G401.6 (cell line): ENCODE measurements at regions not wholly inside any gene's neighbourhood (a gene's known extent, or its start where the extent isn't known, plus 50 kb on each side); places are given as distances from the start of the nearest gene placed in this dataset.
A peak's percentile ranks its signal among the peaks of the same experiment; 100 is the strongest.
"Not testable (repeated sequence)": the region's sequence is repeated elsewhere in the genome, so short reads cannot be mapped to it uniquely, and the experiment has no call there.

Experiments
- FAIRE-seq: peaks from 2 replicates; lab custom pipeline; 2012; peaks lifted over from hg19 to GRCh38; lab: Jason Lieb, UNC

- FAIRE-seq: peak; percentile 8
Observed at GRCh38 chr13:62721893-62722292, 1306.2 kb upstream of the PCDH20 start.

- FAIRE-seq: not testable (repeated sequence)
Observed at GRCh38 chr13:62711948-62712347, 1296.3 kb upstream of the PCDH20 start.

DNA sequence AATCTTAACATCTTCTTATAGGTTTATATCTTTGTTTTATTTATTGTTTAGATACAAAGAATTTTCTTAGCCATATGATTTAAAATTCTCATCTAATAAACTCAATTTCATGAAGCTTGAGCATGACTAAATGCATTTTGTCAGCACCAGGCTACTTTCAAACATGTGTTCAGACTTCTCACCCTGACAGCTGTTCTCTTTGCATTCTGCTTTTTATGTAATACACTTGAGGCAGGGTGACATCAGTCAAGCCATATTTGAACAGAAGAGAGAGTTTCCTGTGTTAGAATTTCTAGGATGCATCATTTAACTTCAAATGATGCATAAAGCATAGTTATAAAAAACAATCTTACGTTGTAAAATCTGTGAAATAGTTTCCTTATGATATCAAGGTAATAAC, 1295.1 kb upstream of the PCDH20 start:
- no peak for FAIRE-seq

DNA sequence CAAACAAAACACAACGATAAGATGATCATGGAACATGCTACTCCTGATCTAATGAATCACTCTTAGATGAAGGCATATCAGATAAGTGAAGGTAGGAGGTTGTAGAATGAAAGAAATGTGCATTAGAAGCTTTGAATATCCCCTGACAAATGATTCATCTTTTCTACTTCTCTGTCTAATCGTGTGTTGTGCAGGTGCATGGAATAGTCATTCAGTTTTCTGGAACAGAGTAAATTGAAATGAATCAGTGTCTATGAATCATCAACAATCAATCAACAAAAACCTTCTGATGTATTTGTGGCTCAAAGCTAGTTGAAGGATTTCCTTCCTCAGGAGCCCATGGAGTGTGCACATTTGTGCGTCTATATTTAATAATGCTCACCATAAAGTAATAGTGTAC, 1290.4 kb upstream of the PCDH20 start:
- no peak for FAIRE-seq

DNA sequence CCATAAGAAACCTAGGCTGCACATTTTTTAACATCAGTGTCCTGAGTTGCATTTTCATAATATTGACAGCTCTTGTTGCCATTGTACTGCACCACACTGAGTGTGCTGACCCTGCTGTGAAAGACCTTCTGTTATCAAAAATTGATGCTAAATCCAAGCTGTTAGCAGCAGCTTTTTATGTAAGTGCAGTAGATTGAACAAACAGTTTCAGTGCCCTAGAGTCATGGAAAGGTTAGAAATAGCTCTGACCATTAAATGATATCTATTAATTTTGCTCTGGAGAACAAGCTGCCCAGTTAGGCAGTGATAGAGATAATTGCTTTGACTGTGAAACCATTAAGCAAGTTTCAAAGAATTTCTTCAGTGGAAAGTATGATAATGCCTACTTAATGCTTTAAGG, 1289.2 kb upstream of the PCDH20 start:
- no peak for FAIRE-seq

- FAIRE-seq: no peak
Observed at GRCh38 chr13:62702502-62702901, 1286.9 kb upstream of the PCDH20 start.

- no peak for FAIRE-seq
Observed at GRCh38 chr13:62697701-62698100, 1282.1 kb upstream of the PCDH20 start.

DNA sequence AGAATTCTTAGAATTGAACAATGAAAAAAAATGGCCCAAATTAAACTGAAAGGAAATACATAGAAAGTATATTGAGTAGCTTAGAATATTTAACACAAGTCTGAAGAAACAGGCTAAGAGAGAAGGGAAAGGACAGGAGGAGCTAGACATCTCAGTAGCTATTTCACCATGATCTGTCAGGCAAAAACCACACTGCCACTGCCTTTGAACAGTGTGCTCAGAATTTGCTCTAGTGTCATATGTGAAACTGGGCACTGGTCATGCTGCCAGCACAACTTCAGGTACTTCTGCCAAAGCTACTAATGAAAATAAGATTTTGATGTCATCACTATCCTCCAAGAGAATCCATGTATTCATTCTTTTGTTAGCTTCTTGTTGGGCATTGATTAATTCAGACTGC, 1280.8 kb upstream of the PCDH20 start:
- FAIRE-seq: no peak

DNA sequence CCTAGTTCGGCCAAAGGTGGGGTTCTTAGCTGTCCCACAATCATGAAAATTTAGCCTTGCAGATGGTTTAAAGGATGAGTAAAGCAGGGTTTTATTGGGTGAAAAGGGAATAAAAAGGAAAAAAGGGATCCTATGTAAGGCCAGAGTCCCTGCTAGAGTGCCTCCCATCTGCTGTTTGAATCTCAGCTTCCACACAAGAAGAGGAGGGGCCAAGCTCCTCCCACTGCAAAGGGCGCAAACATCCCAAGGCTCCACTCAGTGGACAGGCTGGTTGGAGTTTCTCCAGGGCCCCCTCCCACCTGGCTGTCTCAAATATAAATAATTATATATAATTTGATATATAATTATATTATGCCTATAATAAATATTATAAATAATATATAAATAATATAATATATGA, 1272.1 kb upstream of the PCDH20 start:
- no peak for FAIRE-seq

DNA sequence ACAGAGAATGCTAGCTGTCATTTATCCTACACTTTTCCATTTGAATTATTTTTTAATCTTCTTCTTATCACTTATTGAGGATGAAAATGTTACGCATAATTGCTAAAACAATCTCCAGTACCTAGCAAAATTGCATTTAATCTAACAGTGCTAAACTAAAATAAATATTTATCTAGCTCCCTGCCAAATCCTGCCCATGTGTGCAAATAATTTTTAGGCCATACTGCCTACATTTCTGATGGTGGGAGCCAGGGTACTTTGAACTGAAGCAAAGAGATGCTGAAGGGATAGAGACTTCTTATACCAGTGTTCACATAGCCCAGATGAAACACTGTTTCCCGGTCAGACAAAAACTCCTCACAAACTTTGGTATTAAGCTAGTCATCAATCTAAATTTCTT, 1268.7 kb upstream of the PCDH20 start:
- no peak for FAIRE-seq

GRCh38 chr13:62682788-62683187, 1267.1 kb upstream of the PCDH20 start:
- no peak for FAIRE-seq

DNA sequence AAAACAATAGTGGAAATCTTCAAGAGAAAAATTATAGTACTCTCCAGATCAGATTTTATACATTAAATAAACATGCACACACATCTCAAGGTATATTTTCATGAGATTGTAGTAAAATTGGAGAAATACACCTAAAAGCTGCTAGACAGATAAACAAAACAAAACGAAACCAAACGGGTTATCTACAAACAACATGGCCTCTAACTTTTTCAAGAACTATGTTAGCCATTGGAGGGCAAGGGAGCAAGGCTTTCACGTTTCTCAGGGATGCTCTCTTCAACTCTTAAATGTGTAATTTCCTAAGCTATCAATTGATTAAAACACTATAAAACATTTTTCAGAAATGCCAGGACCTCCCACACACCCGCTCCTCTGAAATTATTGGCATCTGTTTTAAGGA, 1262.4 kb upstream of the PCDH20 start:
- FAIRE-seq: no peak

DNA sequence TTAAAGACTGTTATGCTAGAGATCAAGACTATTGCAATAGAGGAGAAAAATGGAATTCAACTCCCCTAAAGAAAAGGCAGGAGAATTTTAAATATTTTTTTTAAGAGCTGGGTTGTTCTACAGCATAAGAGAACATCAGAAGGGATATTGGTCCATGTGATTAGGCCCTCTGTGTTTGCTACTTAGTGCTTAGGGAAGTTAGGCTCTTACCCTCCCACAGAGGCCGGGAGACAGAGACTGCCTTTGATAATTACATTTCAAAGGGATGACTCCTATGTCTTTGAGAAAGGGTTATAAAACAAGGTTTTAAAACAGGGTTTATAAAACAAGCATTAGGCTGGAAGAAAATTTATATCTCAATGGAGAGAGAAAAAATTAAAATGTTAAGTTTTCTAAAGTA, 1248.1 kb upstream of the PCDH20 start:
- FAIRE-seq: no peak

- FAIRE-seq: no peak
Observed at GRCh38 chr13:62659365-62659764, 1243.7 kb upstream of the PCDH20 start.

DNA sequence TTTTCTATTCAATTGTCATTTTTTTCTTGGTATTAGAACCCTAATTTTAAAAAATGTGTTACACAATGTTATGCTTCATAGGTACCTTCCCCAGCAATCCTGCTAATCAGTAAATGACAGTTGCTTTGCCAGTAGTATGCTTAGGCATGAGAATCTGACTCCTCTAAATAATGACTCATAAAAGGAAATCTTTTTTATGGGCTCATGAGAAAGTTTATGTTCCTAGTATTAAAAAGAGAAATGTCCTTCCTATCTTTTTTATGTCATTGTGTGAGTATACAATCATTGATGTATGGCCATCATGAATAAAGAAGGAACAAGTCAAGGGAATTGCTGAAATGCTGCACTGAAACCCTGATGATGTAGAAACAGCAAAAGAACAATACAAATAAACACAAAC, 1237.7 kb upstream of the PCDH20 start:
- FAIRE-seq: no peak

GRCh38 chr13:62643799-62644524, 1228.3 kb upstream of the PCDH20 start:
- FAIRE-seq: no peak

GRCh38 chr13:62643007-62643483, 1227.4 kb upstream of the PCDH20 start:
- no peak for FAIRE-seq

DNA sequence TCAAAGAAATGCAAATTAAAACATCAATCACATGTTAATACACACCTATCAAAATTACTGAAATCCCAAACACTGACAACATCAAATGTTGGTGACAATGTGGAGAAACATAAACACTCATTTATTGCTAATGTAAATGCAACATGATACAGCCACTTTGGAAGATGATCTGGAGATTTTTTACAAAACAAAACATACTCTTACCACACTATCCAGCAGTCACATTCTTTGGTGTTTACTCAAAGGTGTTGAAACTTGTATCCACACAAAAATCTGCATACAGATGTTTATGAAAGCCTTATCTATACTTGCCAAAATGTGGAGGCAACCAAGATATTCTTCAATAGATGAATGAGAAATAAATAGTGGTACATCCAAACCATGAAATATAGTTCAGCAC, 1219.5 kb upstream of the PCDH20 start:
- no peak for FAIRE-seq

DNA sequence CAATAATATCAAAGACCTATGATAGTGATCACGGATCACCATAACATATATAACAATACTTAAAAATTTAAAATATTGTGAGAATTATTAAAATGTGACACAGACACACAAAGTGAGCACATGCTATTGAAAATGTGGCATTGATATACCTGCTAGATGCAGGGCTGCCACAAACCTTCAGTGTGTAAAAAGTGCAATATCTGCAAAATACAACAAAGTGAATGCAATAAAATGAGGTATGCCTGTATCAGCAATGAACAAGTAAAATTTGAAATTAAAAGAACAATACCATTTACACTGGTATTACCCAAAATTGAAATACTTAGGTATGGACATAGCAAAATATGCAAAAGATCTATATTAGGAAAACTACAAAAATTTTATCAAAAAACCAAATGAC, 1217.8 kb upstream of the PCDH20 start:
- no peak for FAIRE-seq

GRCh38 chr13:62631619-62632018, 1216.0 kb upstream of the PCDH20 start:
- FAIRE-seq: no peak

DNA sequence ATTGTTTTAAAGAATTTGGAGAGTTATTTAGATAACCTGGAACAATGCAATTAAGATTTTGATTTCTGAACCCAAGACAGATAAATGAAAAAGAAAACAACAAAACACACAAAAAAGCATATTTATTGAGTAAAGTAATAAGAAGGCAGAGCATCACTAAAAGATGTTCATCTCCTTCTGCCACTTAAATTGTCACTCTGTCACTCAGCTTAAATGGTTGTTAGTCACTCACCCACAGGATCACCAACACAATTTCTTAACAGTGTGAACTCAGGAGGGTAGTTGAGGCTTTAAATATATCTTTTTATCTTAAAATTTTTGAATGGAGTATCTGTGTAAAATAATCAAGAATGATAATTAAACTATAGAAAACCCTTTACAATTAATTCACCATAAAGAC, 1215.5 kb upstream of the PCDH20 start:
- no peak for FAIRE-seq

DNA sequence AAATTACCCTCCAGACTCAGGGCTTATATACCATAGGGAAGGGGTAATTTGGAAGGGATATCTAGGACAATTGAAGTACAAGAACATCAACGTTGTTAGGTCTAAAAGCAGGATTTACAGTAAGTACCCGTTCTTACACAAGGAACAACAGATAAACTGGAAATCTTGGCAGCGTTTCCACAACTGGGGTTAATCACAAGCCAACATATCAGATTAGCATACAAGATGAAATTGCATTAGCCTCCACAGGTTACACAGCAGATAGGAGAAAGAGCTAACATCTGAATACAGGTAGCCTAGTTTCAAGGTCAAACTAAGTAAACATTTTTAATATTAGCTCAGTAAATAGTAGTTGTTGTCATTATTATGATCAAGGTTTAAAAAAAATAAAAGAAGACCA, 1214.0 kb upstream of the PCDH20 start:
- FAIRE-seq: no peak

GRCh38 chr13:62627226-62627625, 1211.6 kb upstream of the PCDH20 start:
- no peak for FAIRE-seq

- no peak for FAIRE-seq
Observed at GRCh38 chr13:62626771-62627170, 1211.1 kb upstream of the PCDH20 start.
